IPS-20b (cell line): ENCODE measurements at regions not wholly inside any gene's neighbourhood (a gene's known extent, or its start where the extent isn't known, plus 50 kb on each side); places are given as distances from the start of the nearest gene placed in this dataset.
A peak's percentile ranks its signal among the peaks of the same experiment; 100 is the strongest.
"Not testable (repeated sequence)": the region's sequence is repeated elsewhere in the genome, so short reads cannot be mapped to it uniquely, and the experiment has no call there.

Experiments used
- H3K27ac ChIP-seq: one replicate; pipeline ENCODE4 v1.5.1; 2013; ENCODE audit warnings: low read length
- H3K27me3 ChIP-seq: 2 replicates; pipeline ENCODE4 v1.6.1; 2013; ENCODE audit warnings: mild to moderate bottlenecking, low read length, inconsistent platforms; ENCODE audit not compliant: insufficient read depth
- H3K36me3 ChIP-seq: 2 replicates; pipeline ENCODE4 v1.6.1; 2013; ENCODE audit warnings: low read depth, mild to moderate bottlenecking, inconsistent platforms, low read length, moderate library complexity; ENCODE audit not compliant: insufficient read depth
- H3K4me1 ChIP-seq: 2 replicates; pipeline ENCODE4 v1.6.1; 2013; ENCODE audit warnings: mild to moderate bottlenecking, control low read depth, inconsistent platforms, low read length, moderate library complexity; ENCODE audit not compliant: insufficient read depth
- H3K4me3 ChIP-seq: 2 replicates; pipeline ENCODE4 v1.5.1; 2013; ENCODE audit warnings: mild to moderate bottlenecking, low read length, inconsistent platforms
- H3K9ac ChIP-seq: 2 replicates; pipeline ENCODE4 v1.6.1; 2013; ENCODE audit warnings: low read depth, mild to moderate bottlenecking, inconsistent platforms, low read length, moderate library complexity
- H3K9me3 ChIP-seq: 2 replicates; pipeline ENCODE4 v1.6.1; 2013; ENCODE audit warnings: mild to moderate bottlenecking, low read depth, low read length, inconsistent platforms; ENCODE audit not compliant: insufficient read depth

DNA sequence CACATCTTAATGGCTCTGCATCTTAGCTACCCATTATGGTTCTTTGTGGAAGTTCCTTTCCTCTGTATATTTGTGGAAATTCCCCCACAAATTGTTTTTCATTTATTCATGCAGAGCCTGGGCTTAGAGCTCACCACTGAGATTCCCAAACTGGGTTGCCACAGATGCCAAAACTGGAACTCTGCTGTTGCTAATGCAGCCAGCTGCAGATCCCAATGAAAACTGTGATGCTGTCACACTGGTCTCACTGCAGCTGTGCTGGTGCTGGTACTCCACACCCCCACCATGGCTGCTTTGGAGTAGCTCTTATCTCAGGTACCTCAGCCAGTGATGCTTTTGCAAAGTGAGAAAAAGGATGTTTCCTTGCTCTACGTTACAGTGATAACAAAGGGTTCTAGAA is 87.7 kb downstream of the DCK start:
- no peaks in the 10 kb centered on the region for H3K9me3 ChIP-seq
- H3K36me3 ChIP-seq = no peaks in the 10 kb centered on the region
- H3K4me3 ChIP-seq = no peak overlapping the region
- H3K4me1 ChIP-seq = no peaks in the 10 kb centered on the region
- no peaks in the 10 kb centered on the region for H3K27me3 ChIP-seq
- H3K27ac ChIP-seq = no peak overlapping the region
- no peak overlapping the region for H3K9ac ChIP-seq

GRCh38 chr4:71093745-71094144 is 100.3 kb downstream of the DCK start:
- no peaks in the 10 kb centered on the region for H3K36me3 ChIP-seq
- H3K27me3 ChIP-seq = no peaks in the 10 kb centered on the region
- H3K4me1 ChIP-seq = peaks cover 13% of the 10 kb centered on the region; the same call in 1 of the 2 replicates
- no peak overlapping the region for H3K9ac ChIP-seq
- no peak overlapping the region for H3K27ac ChIP-seq
- no peaks in the 10 kb centered on the region for H3K9me3 ChIP-seq
- no peak overlapping the region for H3K4me3 ChIP-seq

DNA sequence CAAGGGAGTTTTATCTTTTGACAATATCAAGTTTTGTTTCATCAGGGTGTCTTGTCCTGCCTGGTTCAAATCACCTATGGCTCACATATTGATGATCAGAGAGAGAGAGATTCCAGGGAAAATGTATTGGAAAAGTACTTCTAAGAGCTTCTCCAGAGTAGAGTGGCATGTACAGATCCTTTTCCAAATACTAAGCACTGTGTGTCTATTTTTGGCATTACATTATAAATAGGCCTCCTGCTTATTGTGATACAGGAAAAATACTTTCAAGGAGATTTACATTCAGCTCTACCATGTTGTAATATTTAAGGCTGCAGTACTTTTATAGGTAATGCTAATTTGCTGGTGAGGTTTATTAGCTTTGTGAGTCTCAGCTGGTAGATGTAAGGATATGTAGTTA is 100.8 kb downstream of the DCK start:
- Histone ChIP-seq H3K27ac (no peak overlapping the region), H3K4me3 (no peak overlapping the region), H3K36me3 (no peaks in the 10 kb centered on the region), H3K4me1 (peaks cover 13% of the 10 kb centered on the region; the same call in 1 of the 2 replicates), H3K9ac (no peak overlapping the region), H3K9me3 (no peaks in the 10 kb centered on the region), H3K27me3 (no peaks in the 10 kb centered on the region)

GRCh38 chr4:71095141-71095540 is 101.7 kb downstream of the DCK start:
- H3K36me3 ChIP-seq = no peaks in the 10 kb centered on the region
- H3K9me3 ChIP-seq = no peaks in the 10 kb centered on the region
- H3K27me3 ChIP-seq = no peaks in the 10 kb centered on the region
- H3K27ac ChIP-seq = no peak overlapping the region
- H3K4me1 ChIP-seq = peaks cover 13% of the 10 kb centered on the region; the same call in 1 of the 2 replicates
- H3K9ac ChIP-seq = peak overlapping the region; percentile 20; the same call in 1 of the 2 replicates
- H3K4me3 ChIP-seq = no peak overlapping the region

DNA sequence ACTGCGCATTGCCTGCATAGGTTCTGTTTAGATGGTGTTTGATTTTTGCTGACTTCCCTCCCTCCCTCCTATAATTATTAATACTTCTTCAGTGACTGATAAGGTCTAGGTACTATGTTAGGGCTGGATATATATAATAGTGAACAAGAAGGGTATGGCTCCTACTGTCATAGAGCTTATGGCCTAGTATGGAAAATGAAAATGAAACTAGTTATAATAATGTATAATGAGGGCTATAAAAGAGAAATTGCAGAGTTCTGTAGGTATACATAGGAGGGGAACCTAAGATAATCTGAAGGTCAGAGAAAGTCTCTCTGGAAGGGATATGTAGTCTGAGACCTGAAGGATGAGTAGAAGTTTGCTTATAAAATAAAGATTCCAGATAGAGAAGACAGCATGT is 102.1 kb downstream of the DCK start:
- no peak overlapping the region for H3K4me3 ChIP-seq
- peaks cover 13% of the 10 kb centered on the region; the same call in 1 of the 2 replicates for H3K4me1 ChIP-seq
- H3K9ac ChIP-seq = no peak overlapping the region
- H3K36me3 ChIP-seq = no peaks in the 10 kb centered on the region
- H3K27ac ChIP-seq = no peak overlapping the region
- H3K9me3 ChIP-seq = no peaks in the 10 kb centered on the region
- H3K27me3 ChIP-seq = no peaks in the 10 kb centered on the region

- no peaks in the 10 kb centered on the region for H3K36me3 ChIP-seq
- no peaks in the 10 kb centered on the region for H3K27me3 ChIP-seq
- no peaks in the 10 kb centered on the region for H3K4me1 ChIP-seq
- no peak overlapping the region for H3K4me3 ChIP-seq
- H3K9me3 ChIP-seq = no peaks in the 10 kb centered on the region
- H3K27ac ChIP-seq = no peak overlapping the region
- no peak overlapping the region for H3K9ac ChIP-seq
These were observed 114.3 kb downstream of the DCK start for GRCh38 chr4:71107726-71108125.

DNA sequence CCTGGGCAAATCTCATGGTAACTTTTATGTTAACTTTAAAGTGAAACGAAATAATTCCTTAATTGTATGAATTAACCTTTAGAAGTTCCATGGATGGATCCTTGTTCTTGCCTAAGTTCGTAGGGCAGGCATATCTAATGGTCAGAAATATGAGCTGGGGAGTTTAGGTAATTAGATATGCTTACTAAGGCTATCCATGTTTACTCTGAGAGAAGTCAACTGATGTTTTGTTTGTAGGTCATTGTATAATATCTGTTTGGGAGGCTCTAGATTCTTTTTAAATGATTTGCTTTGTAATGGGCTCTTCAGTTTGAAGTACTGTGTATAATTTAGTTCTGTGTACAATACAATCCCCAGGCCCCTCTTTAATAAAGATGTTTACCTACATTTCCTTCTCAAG is 117.0 kb downstream of the DCK start:
- Histone ChIP-seq H3K36me3 (no peaks in the 10 kb centered on the region), H3K9me3 (no peaks in the 10 kb centered on the region)

GRCh38 chr4:71111133-71111532 is 117.7 kb downstream of the DCK start:
- H3K4me3 ChIP-seq, H3K4me1 ChIP-seq, H3K27ac ChIP-seq, H3K9ac ChIP-seq, H3K36me3 ChIP-seq, H3K9me3 ChIP-seq, H3K27me3 ChIP-seq: not testable (repeated sequence)

More for the DNA sequence above, 117.0 kb downstream of the DCK start:
- Histone ChIP-seq H3K9ac (no peak overlapping the region), H3K4me3 (no peak overlapping the region), H3K27me3 (no peaks in the 10 kb centered on the region), H3K4me1 (no peaks in the 10 kb centered on the region), H3K27ac (no peak overlapping the region)

GRCh38 chr4:71113294-71113693 is 119.8 kb downstream of the DCK start:
- H3K27ac ChIP-seq = no peak overlapping the region
- no peak overlapping the region for H3K4me3 ChIP-seq
- H3K4me1 ChIP-seq = no peaks in the 10 kb centered on the region
- H3K27me3 ChIP-seq = no peaks in the 10 kb centered on the region
- H3K36me3 ChIP-seq = no peaks in the 10 kb centered on the region
- H3K9me3 ChIP-seq = no peaks in the 10 kb centered on the region
- no peak overlapping the region for H3K9ac ChIP-seq

DNA sequence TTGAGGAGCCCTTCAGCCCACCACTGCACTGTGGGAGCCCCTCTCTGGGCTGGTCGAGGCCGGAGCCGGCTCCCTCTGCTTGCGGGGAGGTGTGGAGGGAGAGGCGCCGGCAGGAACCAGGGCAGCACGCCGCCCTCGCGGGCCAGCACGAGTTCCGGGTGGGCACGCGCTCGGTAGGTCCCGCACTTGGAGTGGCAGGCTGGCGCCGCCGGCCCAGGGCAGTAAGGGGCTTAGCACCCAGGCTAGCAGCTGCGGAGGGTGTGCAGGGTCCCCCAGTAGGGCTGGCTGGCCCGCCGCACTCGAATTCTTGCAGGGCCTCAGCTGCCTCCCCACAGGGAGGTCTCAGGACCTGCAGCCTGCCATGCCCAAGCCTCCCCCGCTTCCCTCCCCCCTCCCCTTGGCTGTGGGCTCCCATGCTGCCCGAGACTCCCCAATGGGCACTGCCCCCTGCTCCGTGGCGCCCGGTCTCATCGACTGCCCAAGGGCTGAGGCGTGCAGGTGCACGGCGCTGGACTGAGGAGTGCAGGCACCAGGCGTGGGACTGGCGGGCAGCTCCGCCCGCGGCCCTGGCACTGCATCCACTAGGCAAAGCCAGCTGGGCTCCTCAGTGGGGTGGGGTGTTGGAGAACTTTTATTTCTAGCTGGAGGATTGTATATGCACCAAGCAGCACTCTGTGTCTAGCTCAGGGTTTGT is 127.5 kb downstream of the DCK start:
- H3K9me3 ChIP-seq = no peaks in the 10 kb centered on the region
- H3K27me3 ChIP-seq = no peaks in the 10 kb centered on the region
- H3K27ac ChIP-seq = no peak overlapping the region
- no peaks in the 10 kb centered on the region for H3K36me3 ChIP-seq
- H3K4me1 ChIP-seq = no peaks in the 10 kb centered on the region
- H3K4me3 ChIP-seq = no peak overlapping the region
- H3K9ac ChIP-seq = no peak overlapping the region

GRCh38 chr4:71123951-71124350 is 130.5 kb downstream of the DCK start:
- Histone ChIP-seq H3K36me3 (no peaks in the 10 kb centered on the region), H3K4me3 (no peak overlapping the region)

GRCh38 chr4:71125137-71125536 is 131.7 kb downstream of the DCK start:
- Histone ChIP-seq H3K4me3 (no peak overlapping the region), H3K27ac (no peak overlapping the region), H3K9me3 (no peaks in the 10 kb centered on the region), H3K9ac (no peak overlapping the region), H3K4me1 (no peaks in the 10 kb centered on the region), H3K27me3 (no peaks in the 10 kb centered on the region), H3K36me3 (no peaks in the 10 kb centered on the region)

More at GRCh38 chr4:71123951-71124350, 130.5 kb downstream of the DCK start:
- Histone ChIP-seq H3K4me1 (no peaks in the 10 kb centered on the region), H3K27me3 (no peaks in the 10 kb centered on the region), H3K9ac (no peak overlapping the region), H3K9me3 (no peaks in the 10 kb centered on the region), H3K27ac (no peak overlapping the region)
